Panc1 (cell line): ENCODE measurements at regions not wholly inside any gene's neighbourhood (a gene's known extent, or its start where the extent isn't known, plus 50 kb on each side); places are given as distances from the start of the nearest gene placed in this dataset.

Experiments
- ATAC-seq: fragments of 200-7000 bp; cut with Tn5 transposase; 2 replicates; pipeline ENCODE4 v1.9.1; 2020; ENCODE audit warnings: mild to moderate bottlenecking, moderate library complexity
- BruUV-seq: library from RNA; stranded (reverse); fragments of 400-500 nt; replicated peaks from 2 replicates; lab custom pipeline; 2021; lab: Mats Ljungman, UMichigan
- CTCF ChIA-PET: fragments of 300-600 bp; sonication (Branson Sonifier 250); formaldehyde crosslinking; loops from one replicate; lab custom pipeline; 2022; ENCODE audit warnings: antibody characterized with exemption; lab: Charles Lee
- POLR2A ChIA-PET: fragments of 300-600 bp; sonication (Branson Sonifier 250); formaldehyde crosslinking; loops from one replicate; lab custom pipeline; 2022; ENCODE audit warnings: antibody characterized with exemption; lab: Charles Lee
- DNase-seq: peaks from one replicate; pipeline ENCODE4 v3.0.0-alpha.2; 2010; ENCODE audit warnings: low read depth, low spot score
- H3K27ac ChIP-seq: 2 replicates; pipeline ENCODE4 v1.5.1; 2011; ENCODE audit warnings: mild to moderate bottlenecking, low read length, inconsistent platforms
- H3K27me3 ChIP-seq: fragments of 200-500 bp; sonication (Bioruptor generic); 2 replicates; pipeline ENCODE4 v1.6.0; 2014; ENCODE audit warnings: low read length, inconsistent platforms; ENCODE audit not compliant: control insufficient read depth, insufficient read depth
- H3K36me3 ChIP-seq: fragments of 200-500 bp; sonication (Bioruptor generic); 2 replicates; pipeline ENCODE4 v1.5.1; 2014; ENCODE audit warnings: inconsistent platforms, mild to moderate bottlenecking, low read length, moderate library complexity; ENCODE audit not compliant: control insufficient read depth, insufficient read depth
- H3K4me1 ChIP-seq: 2 replicates; pipeline ENCODE4 v1.5.1; 2011; ENCODE audit warnings: inconsistent platforms, mild to moderate bottlenecking, low read length, moderate library complexity; ENCODE audit not compliant: control insufficient read depth, insufficient read depth
- H3K4me3 ChIP-seq, 2 experiments: 2 replicates each; pipeline ENCODE4 v1.5.1; 2011 to 2012; ENCODE audit warnings: low read depth in 2 of 2, low read length in 2 of 2, mild to moderate bottlenecking in 2 of 2, inconsistent platforms in 1 of 2, moderate library complexity in 1 of 2
- H3K9me3 ChIP-seq: fragments of 200-500 bp; sonication (Bioruptor generic); 2 replicates; pipeline ENCODE4 v1.5.1; 2014; ENCODE audit warnings: low read depth, mild to moderate bottlenecking, inconsistent platforms, low read length, moderate library complexity; ENCODE audit not compliant: control insufficient read depth, insufficient read depth
- POLR2AphosphoS5 ChIP-seq: IDR thresholded peaks from 2 replicates; pipeline ENCODE4 v1.6.1; 2012; ENCODE audit warnings: mild to moderate bottlenecking, low read depth, low read length, moderate library complexity
- SIN3A ChIP-seq: IDR thresholded peaks from 2 replicates; pipeline ENCODE4 v1.6.1; 2012; ENCODE audit warnings: low read depth, mild to moderate bottlenecking, low read length, moderate library complexity, borderline replicate concordance; ENCODE audit not compliant: insufficient read depth
- TCF7L2 ChIP-seq: IDR thresholded peaks from 2 replicates; pipeline ENCODE4 v1.6.1; 2011; ENCODE audit warnings: mild to moderate bottlenecking, low read depth, low read length, inconsistent platforms
- in situ Hi-C: cut with HindIII; loops from 2 replicates; pipeline ENCODE4 v1.10.0; 2016; ENCODE audit warnings: low sequenced_read_pairs, low pct_unique_long_range_greater_than_20kb
- intact Hi-C: fragments of 100-400 bp; cut with micrococcal nuclease; formaldehyde crosslinking; loops from one replicate; pipeline ENCODE4 v1.10.0; 2022; ENCODE audit not compliant: unreplicated experiment
- TF ChIP-seq, protein P1 (sequence below), 2 experiments: IDR thresholded peaks; 2 replicates each; pipeline ENCODE4 v1.6.1; 2011 to 2012; ENCODE audit warnings: low read depth in 2 of 2, control low read depth in 1 of 2, low read length in 1 of 2, mild to moderate bottlenecking in 1 of 2, moderate library complexity in 1 of 2; ENCODE audit not compliant: insufficient read depth in 1 of 2
- TF ChIP-seq, protein P2 (sequence below): fragments of 450-650 bp; IDR thresholded peaks from 2 replicates; pipeline ENCODE4 v1.5.1; 2017; ENCODE audit warnings: mild to moderate bottlenecking

DNA sequence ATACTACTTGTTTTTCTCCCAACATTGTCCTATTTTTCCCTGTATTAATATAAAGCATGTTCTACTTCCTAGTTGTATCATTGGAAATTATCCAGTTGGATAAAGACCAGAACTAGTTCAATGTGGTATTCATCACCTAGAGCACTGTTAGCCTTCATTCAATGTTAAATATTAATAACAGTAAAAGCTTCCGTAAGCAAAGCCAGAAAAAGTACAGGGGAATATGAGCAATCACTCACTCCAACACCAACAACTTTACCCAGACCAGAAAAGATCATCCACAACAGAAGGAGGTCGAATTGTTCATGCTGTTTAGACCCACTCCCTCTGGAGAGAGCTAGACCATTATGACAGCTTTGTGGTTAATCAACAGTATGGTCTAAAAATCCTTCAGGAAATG, 728.4 kb downstream of the MAT2B start:
- ChIA-PET POLR2A (no interaction called here), CTCF (no interaction called here)
- DNase-seq (no peak), ATAC-seq (no peak)
- TF ChIP-seq POLR2AphosphoS5 (no peak), SIN3A (no peak), TCF7L2 (no peak)
- TF ChIP-seq, protein P1, sequence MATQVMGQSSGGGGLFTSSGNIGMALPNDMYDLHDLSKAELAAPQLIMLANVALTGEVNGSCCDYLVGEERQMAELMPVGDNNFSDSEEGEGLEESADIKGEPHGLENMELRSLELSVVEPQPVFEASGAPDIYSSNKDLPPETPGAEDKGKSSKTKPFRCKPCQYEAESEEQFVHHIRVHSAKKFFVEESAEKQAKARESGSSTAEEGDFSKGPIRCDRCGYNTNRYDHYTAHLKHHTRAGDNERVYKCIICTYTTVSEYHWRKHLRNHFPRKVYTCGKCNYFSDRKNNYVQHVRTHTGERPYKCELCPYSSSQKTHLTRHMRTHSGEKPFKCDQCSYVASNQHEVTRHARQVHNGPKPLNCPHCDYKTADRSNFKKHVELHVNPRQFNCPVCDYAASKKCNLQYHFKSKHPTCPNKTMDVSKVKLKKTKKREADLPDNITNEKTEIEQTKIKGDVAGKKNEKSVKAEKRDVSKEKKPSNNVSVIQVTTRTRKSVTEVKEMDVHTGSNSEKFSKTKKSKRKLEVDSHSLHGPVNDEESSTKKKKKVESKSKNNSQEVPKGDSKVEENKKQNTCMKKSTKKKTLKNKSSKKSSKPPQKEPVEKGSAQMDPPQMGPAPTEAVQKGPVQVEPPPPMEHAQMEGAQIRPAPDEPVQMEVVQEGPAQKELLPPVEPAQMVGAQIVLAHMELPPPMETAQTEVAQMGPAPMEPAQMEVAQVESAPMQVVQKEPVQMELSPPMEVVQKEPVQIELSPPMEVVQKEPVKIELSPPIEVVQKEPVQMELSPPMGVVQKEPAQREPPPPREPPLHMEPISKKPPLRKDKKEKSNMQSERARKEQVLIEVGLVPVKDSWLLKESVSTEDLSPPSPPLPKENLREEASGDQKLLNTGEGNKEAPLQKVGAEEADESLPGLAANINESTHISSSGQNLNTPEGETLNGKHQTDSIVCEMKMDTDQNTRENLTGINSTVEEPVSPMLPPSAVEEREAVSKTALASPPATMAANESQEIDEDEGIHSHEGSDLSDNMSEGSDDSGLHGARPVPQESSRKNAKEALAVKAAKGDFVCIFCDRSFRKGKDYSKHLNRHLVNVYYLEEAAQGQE (IDR thresholded peaks at IDR 0.05; ENCODE audit: insufficient read depth in 1 of 2, low read depth in 2 of 2, low read length in 1 of 2): no peak
- TF ChIP-seq, protein P2, sequence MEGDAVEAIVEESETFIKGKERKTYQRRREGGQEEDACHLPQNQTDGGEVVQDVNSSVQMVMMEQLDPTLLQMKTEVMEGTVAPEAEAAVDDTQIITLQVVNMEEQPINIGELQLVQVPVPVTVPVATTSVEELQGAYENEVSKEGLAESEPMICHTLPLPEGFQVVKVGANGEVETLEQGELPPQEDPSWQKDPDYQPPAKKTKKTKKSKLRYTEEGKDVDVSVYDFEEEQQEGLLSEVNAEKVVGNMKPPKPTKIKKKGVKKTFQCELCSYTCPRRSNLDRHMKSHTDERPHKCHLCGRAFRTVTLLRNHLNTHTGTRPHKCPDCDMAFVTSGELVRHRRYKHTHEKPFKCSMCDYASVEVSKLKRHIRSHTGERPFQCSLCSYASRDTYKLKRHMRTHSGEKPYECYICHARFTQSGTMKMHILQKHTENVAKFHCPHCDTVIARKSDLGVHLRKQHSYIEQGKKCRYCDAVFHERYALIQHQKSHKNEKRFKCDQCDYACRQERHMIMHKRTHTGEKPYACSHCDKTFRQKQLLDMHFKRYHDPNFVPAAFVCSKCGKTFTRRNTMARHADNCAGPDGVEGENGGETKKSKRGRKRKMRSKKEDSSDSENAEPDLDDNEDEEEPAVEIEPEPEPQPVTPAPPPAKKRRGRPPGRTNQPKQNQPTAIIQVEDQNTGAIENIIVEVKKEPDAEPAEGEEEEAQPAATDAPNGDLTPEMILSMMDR: no peak
- intact Hi-C loops (no loop called here), in situ Hi-C loops (no loop called here)
- H3K36me3 ChIP-seq: no peaks in the 10 kb centered on the region
- no TSS peak for BruUV-seq
- H3K9me3 ChIP-seq: no peaks in the 10 kb centered on the region
- no peak overlapping the region for H3K27ac ChIP-seq
- no peaks in the 10 kb centered on the region for H3K4me1 ChIP-seq
- no peaks in the 10 kb centered on the region for H3K27me3 ChIP-seq
- H3K4me3 ChIP-seq: no peak overlapping the region

DNA sequence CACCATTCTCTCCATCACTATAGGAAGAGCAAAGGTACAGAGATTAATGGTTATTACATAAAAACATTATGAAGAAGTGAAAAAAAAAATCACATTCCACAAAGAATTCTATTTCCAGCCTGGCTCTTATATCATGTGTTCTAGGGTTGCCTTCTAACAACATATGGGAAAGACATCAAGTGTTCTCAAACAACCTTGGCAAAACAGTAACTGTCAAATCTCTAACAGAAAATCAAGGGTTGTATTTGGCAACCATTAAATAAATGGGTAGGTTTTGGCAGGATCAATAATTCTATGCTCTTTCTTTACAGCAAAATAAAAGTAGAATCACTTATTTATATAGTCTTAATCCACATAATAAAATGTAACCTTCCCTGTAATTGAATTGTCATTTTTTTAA, 728.9 kb downstream of the MAT2B start:
- CTCF ChIA-PET: no interaction called here
- BruUV-seq: no TSS peak
- in situ Hi-C loops: no loop called here
- TF ChIP-seq TCF7L2: no peak
- no peak for TF ChIP-seq SIN3A
- TF ChIP-seq POLR2AphosphoS5: no peak
- TF ChIP-seq, protein P1 (IDR thresholded peaks at IDR 0.05; ENCODE audit: insufficient read depth in 1 of 2, low read depth in 2 of 2, low read length in 1 of 2): no peak
- TF ChIP-seq, protein P2: no peak
- POLR2A ChIA-PET: no interaction called here
- intact Hi-C loops: no loop called here
- Histone ChIP-seq H3K36me3 (no peaks in the 10 kb centered on the region), H3K27me3 (no peaks in the 10 kb centered on the region), H3K27ac (no peak overlapping the region), H3K9me3 (no peaks in the 10 kb centered on the region), H3K4me1 (no peaks in the 10 kb centered on the region), H3K4me3 (no peak overlapping the region)
- no peak for ATAC-seq
- DNase-seq: no peak
